ENCODE measurements at regions not wholly inside any gene's neighbourhood (a gene's known extent, or its start where the extent isn't known, plus 50 kb on each side); places are given as distances from the start of the nearest gene placed in this dataset.

DNA sequence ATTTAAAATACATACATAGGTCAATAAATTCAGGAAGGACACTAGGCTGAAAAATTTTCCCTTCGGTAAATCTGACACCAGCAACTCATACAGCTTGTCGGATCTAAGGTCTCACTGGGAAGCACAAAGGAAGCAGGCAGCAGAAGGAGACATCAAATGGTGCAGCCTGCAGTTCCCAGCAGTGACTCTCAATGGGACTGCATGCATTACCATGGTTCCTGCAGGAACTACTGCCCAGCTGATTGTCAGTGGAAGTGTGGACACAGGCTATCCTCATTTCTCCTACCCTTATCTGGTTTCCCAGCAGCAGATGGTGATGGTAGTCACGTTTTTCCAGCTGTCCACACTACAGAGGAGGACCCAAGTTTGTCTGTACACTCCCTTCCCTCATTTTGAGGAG is 113.3 kb downstream of the PPP1R2C start:
- no peak overlapping the region for H3K27ac ChIP-seq
- 64% methylated on average over 2 of the region's 3 CpGs; no CpG with 5 or more reads in 1 of the 2 donors for WGBS, 2 donors (ENCODE audit: low coverage in 1 of 2)
- no peaks in the 10 kb centered on the region for H3K4me1 ChIP-seq
- H3K4me3 ChIP-seq: no peak overlapping the region
- H3K36me3 ChIP-seq: no peaks in the 10 kb centered on the region
- no peaks in the 10 kb centered on the region for H3K27me3 ChIP-seq
- ATAC-seq: no peak
- H3K9me3 ChIP-seq: no peaks in the 10 kb centered on the region
- TF ChIP-seq POLR2AphosphoS5 (IDR thresholded peaks at IDR 0.05) (no peak), POLR2A (IDR thresholded peaks at IDR 0.05) (no peak), EP300 (IDR thresholded peaks at IDR 0.05) (no peak)
- TF ChIP-seq, protein P1, sequence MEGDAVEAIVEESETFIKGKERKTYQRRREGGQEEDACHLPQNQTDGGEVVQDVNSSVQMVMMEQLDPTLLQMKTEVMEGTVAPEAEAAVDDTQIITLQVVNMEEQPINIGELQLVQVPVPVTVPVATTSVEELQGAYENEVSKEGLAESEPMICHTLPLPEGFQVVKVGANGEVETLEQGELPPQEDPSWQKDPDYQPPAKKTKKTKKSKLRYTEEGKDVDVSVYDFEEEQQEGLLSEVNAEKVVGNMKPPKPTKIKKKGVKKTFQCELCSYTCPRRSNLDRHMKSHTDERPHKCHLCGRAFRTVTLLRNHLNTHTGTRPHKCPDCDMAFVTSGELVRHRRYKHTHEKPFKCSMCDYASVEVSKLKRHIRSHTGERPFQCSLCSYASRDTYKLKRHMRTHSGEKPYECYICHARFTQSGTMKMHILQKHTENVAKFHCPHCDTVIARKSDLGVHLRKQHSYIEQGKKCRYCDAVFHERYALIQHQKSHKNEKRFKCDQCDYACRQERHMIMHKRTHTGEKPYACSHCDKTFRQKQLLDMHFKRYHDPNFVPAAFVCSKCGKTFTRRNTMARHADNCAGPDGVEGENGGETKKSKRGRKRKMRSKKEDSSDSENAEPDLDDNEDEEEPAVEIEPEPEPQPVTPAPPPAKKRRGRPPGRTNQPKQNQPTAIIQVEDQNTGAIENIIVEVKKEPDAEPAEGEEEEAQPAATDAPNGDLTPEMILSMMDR (IDR thresholded peaks at IDR 0.05): no peak

DNA sequence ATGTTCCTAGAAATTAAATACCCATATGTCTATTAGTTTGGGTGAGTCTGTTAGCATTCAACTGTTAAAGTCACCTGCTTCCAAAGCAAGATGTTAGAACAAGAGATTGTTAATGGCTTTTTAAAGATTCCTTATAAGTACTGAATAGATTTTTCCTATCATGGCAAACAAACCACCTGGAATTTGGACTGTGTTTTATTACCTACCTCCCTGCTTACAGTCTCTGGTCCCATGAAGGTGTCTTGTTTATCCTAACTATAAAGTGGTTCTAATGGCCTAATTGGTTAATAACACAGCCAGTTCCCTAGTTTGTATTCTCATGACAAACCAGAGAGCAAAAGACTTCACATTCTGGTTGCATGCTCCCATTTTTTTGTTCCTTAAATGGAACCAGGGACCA is 149.5 kb downstream of the PPP1R2C start:
- H3K27ac ChIP-seq: no peak overlapping the region
- H3K4me1 ChIP-seq: no peaks in the 10 kb centered on the region
- no peak for ATAC-seq
- H3K27me3 ChIP-seq: no peaks in the 10 kb centered on the region
- no peak overlapping the region for H3K4me3 ChIP-seq
- H3K36me3 ChIP-seq: no peaks in the 10 kb centered on the region
- TF ChIP-seq, protein P1 (IDR thresholded peaks at IDR 0.05): no peak
- no peak for TF ChIP-seq EP300 (IDR thresholded peaks at IDR 0.05)
- no peak for TF ChIP-seq POLR2AphosphoS5 (IDR thresholded peaks at IDR 0.05)
- no peak for TF ChIP-seq POLR2A (IDR thresholded peaks at IDR 0.05)
- H3K9me3 ChIP-seq: no peaks in the 10 kb centered on the region

DNA sequence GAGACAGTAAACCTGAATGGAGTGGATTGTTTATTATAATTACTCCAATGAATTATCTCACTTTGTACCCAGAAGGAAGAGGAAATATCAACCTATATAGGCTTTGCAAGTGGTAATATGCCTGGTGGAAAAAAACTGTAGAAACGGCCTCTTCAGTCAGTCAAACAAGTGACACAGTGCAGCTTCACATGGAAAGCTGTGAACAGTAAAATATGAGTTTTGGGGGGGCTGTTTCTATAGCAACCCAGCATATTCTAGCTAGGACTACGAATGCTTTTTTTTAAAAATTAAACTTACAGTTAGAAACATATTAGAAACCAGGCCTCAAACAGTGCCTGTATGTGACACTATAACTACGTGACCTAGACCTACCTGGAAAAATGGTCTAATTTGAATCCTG is 150.1 kb downstream of the PPP1R2C start:
- WGBS, 2 donors (ENCODE audit: low coverage in 1 of 2): 74 to 90% methylated on average over 2 of the region's 3 CpGs
- no peaks in the 10 kb centered on the region for H3K4me1 ChIP-seq
- no peak overlapping the region for H3K27ac ChIP-seq
- H3K9me3 ChIP-seq: no peaks in the 10 kb centered on the region
- H3K27me3 ChIP-seq: no peaks in the 10 kb centered on the region
- TF ChIP-seq, protein P1 (IDR thresholded peaks at IDR 0.05): no peak
- TF ChIP-seq POLR2A (IDR thresholded peaks at IDR 0.05): no peak
- no peak for TF ChIP-seq EP300 (IDR thresholded peaks at IDR 0.05)
- TF ChIP-seq POLR2AphosphoS5 (IDR thresholded peaks at IDR 0.05): no peak
- H3K4me3 ChIP-seq: no peak overlapping the region
- H3K36me3 ChIP-seq: no peaks in the 10 kb centered on the region
- ATAC-seq: no peak

DNA sequence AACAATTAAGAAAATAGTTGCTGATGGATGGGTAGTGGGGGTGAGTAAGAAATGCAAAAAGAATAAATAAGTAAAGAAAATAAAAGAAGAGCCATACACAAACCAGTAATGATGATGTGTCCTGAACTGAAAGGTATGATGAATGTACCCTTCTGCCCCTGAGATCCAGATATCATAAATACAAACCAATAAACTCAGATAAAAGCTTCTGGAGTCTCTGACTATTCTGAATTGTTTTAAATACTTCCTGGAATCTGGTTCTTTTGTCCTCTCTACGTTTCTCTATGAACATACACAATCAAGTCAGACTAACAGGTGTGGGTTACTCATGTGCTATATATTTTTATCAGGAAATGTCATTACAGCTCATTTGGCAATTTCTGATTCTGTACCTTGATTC is 153.4 kb downstream of the PPP1R2C start:
- ATAC-seq: no peak
- no peak overlapping the region for H3K27ac ChIP-seq
- WGBS, 2 donors (ENCODE audit: low coverage in 1 of 2): 50% methylated on average over 1 of the region's 1 CpG
- H3K4me1 ChIP-seq: no peaks in the 10 kb centered on the region
- no peak for TF ChIP-seq EP300 (IDR thresholded peaks at IDR 0.05)
- TF ChIP-seq POLR2A (IDR thresholded peaks at IDR 0.05): no peak
- no peak for TF ChIP-seq POLR2AphosphoS5 (IDR thresholded peaks at IDR 0.05)
- TF ChIP-seq, protein P1 (IDR thresholded peaks at IDR 0.05): no peak
- no peaks in the 10 kb centered on the region for H3K36me3 ChIP-seq
- no peak overlapping the region for H3K4me3 ChIP-seq
- no peaks in the 10 kb centered on the region for H3K27me3 ChIP-seq
- H3K9me3 ChIP-seq: no peaks in the 10 kb centered on the region

DNA sequence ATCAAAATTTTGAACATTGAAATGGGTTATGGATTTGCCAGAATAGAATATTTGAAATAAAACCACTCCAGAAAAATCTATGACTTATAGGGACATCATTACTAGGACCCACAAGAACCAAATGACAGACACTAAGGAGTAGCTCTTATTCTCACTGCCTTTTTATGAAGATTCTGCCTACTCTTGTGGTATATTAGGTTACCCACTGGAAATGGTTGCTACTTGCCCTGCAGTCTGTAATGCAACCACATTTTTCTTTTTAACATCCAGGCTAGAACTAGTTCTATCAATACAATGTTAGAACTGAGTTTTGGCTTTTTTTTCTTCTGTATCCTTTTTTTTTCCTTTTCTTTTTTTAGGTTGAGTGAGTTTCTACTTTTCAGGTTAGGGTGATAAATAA is 158.9 kb downstream of the PPP1R2C start:
- no peaks in the 10 kb centered on the region for H3K27me3 ChIP-seq
- H3K4me3 ChIP-seq: no peak overlapping the region
- no peaks in the 10 kb centered on the region for H3K4me1 ChIP-seq
- H3K36me3 ChIP-seq: no peaks in the 10 kb centered on the region
- no peak for ATAC-seq
- H3K27ac ChIP-seq: no peak overlapping the region
- no peaks in the 10 kb centered on the region for H3K9me3 ChIP-seq
- TF ChIP-seq, protein P1 (IDR thresholded peaks at IDR 0.05): no peak
- TF ChIP-seq POLR2AphosphoS5 (IDR thresholded peaks at IDR 0.05): no peak
- no peak for TF ChIP-seq EP300 (IDR thresholded peaks at IDR 0.05)
- no peak for TF ChIP-seq POLR2A (IDR thresholded peaks at IDR 0.05)

Measured in gastroesophageal sphincter (tissue), 4 donors.